Erythroblast (primary cell): ENCODE measurements at regions not wholly inside any gene's neighbourhood (a gene's known extent, or its start where the extent isn't known, plus 50 kb on each side); places are given as distances from the start of the nearest gene placed in this dataset.

Experiments used
- GATA1 ChIP-seq: IDR thresholded peaks from 2 replicates; pipeline ENCODE4 v1.6.1; 2011; ENCODE audit warnings: low read depth, mild to moderate bottlenecking, control low read depth, low read length, moderate library complexity
- POLR2A ChIP-seq: IDR thresholded peaks from 2 replicates; pipeline ENCODE4 v1.6.1; 2011; ENCODE audit warnings: mild to moderate bottlenecking, low read length

- TF ChIP-seq POLR2A (no peak), GATA1 (no peak)
Observed at GRCh38 chrX:139081965-139082364, 370.4 kb upstream of the FGF13 start.
